ENCODE measurements at regions not wholly inside any gene's neighbourhood (a gene's known extent, or its start where the extent isn't known, plus 50 kb on each side); places are given as distances from the start of the nearest gene placed in this dataset.
"Not testable (repeated sequence)": the region's sequence is repeated elsewhere in the genome, so short reads cannot be mapped to it uniquely, and the experiment has no call there.

DNA sequence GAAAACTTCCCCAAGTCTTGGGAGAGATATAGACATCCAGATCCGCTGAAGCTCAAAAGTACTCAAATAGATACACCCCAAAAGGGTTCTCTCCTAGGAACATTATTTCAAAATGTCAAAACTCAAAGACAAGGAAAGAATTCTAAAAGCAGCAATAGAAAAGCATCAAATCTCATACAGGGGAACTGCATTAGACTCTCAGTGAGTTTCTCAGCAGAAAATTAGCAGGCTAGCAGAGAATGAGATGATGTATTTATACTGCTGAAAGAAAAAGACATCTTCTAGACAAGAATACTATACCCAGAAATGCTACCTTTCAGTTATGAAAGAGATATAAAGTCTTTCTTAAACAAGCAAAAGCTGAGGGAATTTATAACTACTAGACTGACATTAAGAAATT is 75.5 kb upstream of the RIMS1 start:
- DNase-seq (ENCODE audit: low read depth in 4 of 4, low spot score in 2 of 4), result no peak

DNA sequence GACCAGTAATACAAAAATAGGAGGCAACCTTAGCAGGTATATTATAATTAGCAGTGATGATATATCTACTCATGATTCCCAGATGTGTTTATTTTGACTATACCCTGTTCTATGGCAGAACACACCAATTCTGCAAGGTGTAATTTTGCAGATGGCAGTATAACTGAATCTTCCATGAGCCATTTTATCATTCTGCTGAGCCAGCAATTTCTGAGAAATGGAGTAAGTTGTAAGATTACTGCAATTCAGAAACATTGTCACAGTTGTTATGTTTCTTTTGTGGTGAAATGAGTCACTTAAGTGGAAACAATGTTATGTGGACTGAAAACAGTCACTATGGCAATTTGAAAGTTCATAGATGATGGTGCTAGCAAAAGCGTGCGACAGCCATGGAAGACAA is 63.7 kb upstream of the RIMS1 start:
- DNase-seq (ENCODE audit: low read depth in 4 of 4, low spot score in 2 of 4), result no peak

DNA sequence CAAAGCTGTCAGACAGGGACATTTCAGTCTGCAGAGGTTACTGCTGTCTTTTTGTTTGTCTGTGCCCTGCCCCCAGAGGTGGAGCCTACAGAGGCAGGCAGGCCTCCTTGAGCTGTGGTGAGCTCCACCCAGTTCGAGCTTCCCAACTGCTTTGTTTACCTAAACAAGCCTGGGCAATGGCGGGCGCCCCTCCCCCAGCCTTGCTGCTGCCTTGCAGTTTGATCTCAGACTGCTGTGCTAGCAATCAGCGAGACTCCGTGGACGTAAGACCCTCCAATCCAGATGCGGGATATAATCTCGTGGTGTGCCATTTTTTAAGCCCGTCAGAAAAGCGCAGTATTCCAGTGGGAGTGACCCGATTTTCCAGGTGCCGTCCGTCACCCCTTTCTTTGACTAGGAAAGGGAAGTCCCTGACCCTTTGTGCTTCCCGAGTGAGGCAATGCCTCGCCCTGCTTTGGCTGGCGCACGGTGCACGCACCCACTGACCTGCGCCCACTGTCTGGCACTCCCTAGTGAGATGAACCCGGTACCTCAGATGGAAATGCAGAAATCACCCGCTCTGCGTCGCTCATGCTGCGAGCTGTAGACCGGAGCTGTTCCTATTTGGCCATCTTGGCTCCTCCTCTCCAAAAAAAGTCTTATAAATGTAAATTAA is 54.1 kb upstream of the RIMS1 start:
- not testable (repeated sequence) for DNase-seq (ENCODE audit: low read depth in 4 of 4, low spot score in 2 of 4)
